Type B pancreatic cell (in vitro differentiated cells): ENCODE measurements at regions not wholly inside any gene's neighbourhood (a gene's known extent, or its start where the extent isn't known, plus 50 kb on each side); places are given as distances from the start of the nearest gene placed in this dataset.

ENCODE experiments used
- DNase-seq: peaks from one replicate; pipeline ENCODE4 v3.0.0; 2021; ENCODE audit warnings: mixed read lengths; ENCODE audit not compliant: unreplicated experiment; ENCODE audit errors: extremely low spot score
- H3K27ac Mint-ChIP-seq: 2 replicates; pipeline ENCODE4 v1.8.0; 2021; ENCODE audit warnings: mild to moderate bottlenecking, mixed read lengths
- H3K27me3 Mint-ChIP-seq: 2 replicates; pipeline ENCODE4 v1.8.0; 2021; ENCODE audit warnings: mixed read lengths
- H3K36me3 Mint-ChIP-seq: 2 replicates; pipeline ENCODE4 v1.8.0; 2021; ENCODE audit warnings: mixed read lengths
- H3K4me1 Mint-ChIP-seq: one replicate; pipeline ENCODE4 v1.8.0; 2021; ENCODE audit warnings: mixed read lengths; ENCODE audit not compliant: unreplicated experiment
- H3K4me3 Mint-ChIP-seq: 2 replicates; pipeline ENCODE4 v1.8.0; 2021; ENCODE audit warnings: mild to moderate bottlenecking, mixed read lengths
- H3K9me3 Mint-ChIP-seq: 2 replicates; pipeline ENCODE4 v1.8.0; 2021; ENCODE audit warnings: mixed read lengths
- CTCF ChIP-seq: fragments of 200-600 bp; sonication (generic); conservative IDR thresholded peaks from 2 replicates; pipeline ENCODE4 v1.5.0; 2021; ENCODE audit warnings: antibody characterized with exemption, mild to moderate bottlenecking

GRCh38 chr6:82702574-82702973, 339.0 kb downstream of the TPBG start:
- no peak for DNase-seq
- TF ChIP-seq CTCF, result no peak

GRCh38 chr6:82703230-82703629, 339.6 kb downstream of the TPBG start:
- H3K27me3 Mint-ChIP-seq, result no peaks in the 10 kb centered on the region
- H3K9me3 Mint-ChIP-seq, result peaks cover 12% of the 10 kb centered on the region
- no peaks in the 10 kb centered on the region for H3K36me3 Mint-ChIP-seq
- no peak overlapping the region for H3K4me3 Mint-ChIP-seq
- peaks cover 3% of the 10 kb centered on the region for H3K4me1 Mint-ChIP-seq
- DNase-seq, result no peak
- H3K27ac Mint-ChIP-seq, result no peak overlapping the region
- TF ChIP-seq CTCF, result no peak

More at GRCh38 chr6:82702574-82702973, 339.0 kb downstream of the TPBG start:
- Mint-ChIP-seq H3K4me1 (peaks cover 3% of the 10 kb centered on the region), H3K9me3 (peaks cover 12% of the 10 kb centered on the region), H3K27ac (no peak overlapping the region), H3K36me3 (no peaks in the 10 kb centered on the region), H3K4me3 (no peak overlapping the region), H3K27me3 (no peaks in the 10 kb centered on the region)

DNA sequence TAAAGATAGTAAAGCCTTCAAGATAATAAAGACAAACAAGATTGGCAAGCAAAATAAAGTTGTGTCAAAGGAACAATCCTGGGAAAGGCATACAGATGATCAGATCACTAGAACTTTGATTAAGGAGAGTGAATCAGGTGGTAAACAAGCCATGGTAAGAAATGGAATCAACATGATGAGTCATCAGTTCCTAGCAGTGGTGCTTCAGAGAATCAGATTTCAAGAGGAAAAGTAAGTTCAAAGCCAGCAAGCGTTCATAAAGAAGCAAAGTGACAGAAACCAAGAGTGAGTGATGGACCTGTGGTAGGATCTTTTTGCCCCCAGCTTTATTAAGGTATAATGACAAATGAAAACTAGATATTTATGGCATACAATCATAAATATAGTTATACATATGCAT, 340.4 kb downstream of the TPBG start:
- Mint-ChIP-seq H3K9me3 (peaks cover 12% of the 10 kb centered on the region), H3K4me3 (no peak overlapping the region), H3K27me3 (no peaks in the 10 kb centered on the region), H3K4me1 (peaks cover 3% of the 10 kb centered on the region), H3K27ac (no peak overlapping the region), H3K36me3 (no peaks in the 10 kb centered on the region)
- DNase-seq, result no peak
- no peak for TF ChIP-seq CTCF

DNA sequence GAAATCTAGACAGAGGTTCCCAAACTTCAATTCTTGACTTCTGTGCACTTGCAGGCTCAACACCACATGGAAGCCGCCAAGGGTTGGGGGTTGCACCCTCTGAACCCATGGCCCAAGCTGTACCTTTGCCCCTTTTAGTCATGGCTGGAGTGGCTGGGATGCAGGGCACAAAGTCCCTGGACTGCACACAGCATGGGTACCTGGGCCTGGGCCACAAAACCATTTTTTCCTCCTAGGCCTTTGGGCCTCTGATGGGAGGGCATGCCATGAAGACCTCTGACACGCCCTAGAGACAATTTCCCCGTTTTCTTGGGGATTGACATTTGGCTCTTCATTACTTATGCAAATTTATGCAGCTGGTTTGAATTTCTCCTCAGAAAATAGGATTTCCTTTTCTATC, 342.0 kb downstream of the TPBG start:
- no peak for DNase-seq
- peaks cover 3% of the 10 kb centered on the region for H3K4me1 Mint-ChIP-seq
- no peak for TF ChIP-seq CTCF
- H3K27ac Mint-ChIP-seq, result no peak overlapping the region
- H3K4me3 Mint-ChIP-seq, result no peak overlapping the region
- H3K27me3 Mint-ChIP-seq, result no peaks in the 10 kb centered on the region
- H3K9me3 Mint-ChIP-seq, result peaks cover 12% of the 10 kb centered on the region
- no peaks in the 10 kb centered on the region for H3K36me3 Mint-ChIP-seq

DNA sequence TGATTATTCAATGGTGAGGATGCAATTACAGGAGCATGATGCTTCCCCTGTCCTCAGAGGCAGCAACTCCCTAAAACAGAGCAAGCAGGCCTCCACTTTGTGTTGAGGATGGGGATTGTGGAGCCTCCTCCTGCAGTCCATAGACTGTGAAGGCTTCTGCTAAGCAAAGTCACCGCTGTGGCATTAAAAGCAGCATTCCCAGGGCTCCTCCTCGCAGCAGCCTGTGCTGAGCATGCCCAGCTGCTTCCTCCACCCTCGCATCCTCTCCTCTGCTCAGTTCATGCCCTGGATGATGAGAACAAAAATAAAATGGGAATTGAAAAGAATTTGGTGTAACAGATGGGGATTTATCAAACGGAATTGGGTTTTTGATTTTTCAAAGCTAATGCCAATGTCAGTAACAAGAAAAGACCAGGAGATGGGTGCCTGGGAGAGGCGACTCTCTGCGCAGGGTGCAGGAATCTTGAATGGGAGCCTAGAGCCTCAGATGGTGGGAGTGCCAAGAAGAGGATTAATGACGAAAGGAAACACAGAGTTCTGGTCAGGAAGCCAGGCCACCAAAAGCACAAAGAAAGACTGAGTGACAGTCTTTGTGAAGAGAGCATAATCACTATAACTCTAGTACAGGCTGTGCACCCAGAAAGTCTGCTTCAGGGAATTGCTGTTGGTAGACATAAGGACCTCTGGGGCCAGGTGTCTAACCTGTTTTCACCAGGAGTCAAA, 347.6 kb downstream of the TPBG start:
- Mint-ChIP-seq H3K9me3 (peaks cover 2% of the 10 kb centered on the region), H3K27ac (no peak overlapping the region), H3K27me3 (no peaks in the 10 kb centered on the region), H3K4me1 (peaks cover 5% of the 10 kb centered on the region), H3K36me3 (no peaks in the 10 kb centered on the region), H3K4me3 (no peak overlapping the region)
- TF ChIP-seq CTCF, result no peak
- no peak for DNase-seq
